ENCODE measurements at regions not wholly inside any gene's neighbourhood (a gene's known extent, or its start where the extent isn't known, plus 50 kb on each side); places are given as distances from the start of the nearest gene placed in this dataset.

- no peak overlapping the region for H3K27ac Mint-ChIP-seq (ENCODE audit: unreplicated experiment)
- H3K9me3 Mint-ChIP-seq (ENCODE audit: unreplicated experiment), result peaks cover 2% of the 10 kb centered on the region
- H3K4me1 Mint-ChIP-seq (ENCODE audit: low read depth, unreplicated experiment), result no peaks in the 10 kb centered on the region
- no peak for DNase-seq
- no peaks in the 10 kb centered on the region for H3K36me3 Mint-ChIP-seq (ENCODE audit: unreplicated experiment)
- H3K27me3 Mint-ChIP-seq (ENCODE audit: unreplicated experiment), result no peaks in the 10 kb centered on the region
- no peak overlapping the region for H3K4me3 Mint-ChIP-seq (ENCODE audit: unreplicated experiment)
- TF ChIP-seq, protein P1, sequence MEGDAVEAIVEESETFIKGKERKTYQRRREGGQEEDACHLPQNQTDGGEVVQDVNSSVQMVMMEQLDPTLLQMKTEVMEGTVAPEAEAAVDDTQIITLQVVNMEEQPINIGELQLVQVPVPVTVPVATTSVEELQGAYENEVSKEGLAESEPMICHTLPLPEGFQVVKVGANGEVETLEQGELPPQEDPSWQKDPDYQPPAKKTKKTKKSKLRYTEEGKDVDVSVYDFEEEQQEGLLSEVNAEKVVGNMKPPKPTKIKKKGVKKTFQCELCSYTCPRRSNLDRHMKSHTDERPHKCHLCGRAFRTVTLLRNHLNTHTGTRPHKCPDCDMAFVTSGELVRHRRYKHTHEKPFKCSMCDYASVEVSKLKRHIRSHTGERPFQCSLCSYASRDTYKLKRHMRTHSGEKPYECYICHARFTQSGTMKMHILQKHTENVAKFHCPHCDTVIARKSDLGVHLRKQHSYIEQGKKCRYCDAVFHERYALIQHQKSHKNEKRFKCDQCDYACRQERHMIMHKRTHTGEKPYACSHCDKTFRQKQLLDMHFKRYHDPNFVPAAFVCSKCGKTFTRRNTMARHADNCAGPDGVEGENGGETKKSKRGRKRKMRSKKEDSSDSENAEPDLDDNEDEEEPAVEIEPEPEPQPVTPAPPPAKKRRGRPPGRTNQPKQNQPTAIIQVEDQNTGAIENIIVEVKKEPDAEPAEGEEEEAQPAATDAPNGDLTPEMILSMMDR (IDR thresholded peaks at IDR 0.05; ENCODE audit: partially characterized antibody, unreplicated experiment), result no peak
Measured at GRCh38 chr13:70502944-70503343, 394.7 kb upstream of the KLHL1 start.

DNA sequence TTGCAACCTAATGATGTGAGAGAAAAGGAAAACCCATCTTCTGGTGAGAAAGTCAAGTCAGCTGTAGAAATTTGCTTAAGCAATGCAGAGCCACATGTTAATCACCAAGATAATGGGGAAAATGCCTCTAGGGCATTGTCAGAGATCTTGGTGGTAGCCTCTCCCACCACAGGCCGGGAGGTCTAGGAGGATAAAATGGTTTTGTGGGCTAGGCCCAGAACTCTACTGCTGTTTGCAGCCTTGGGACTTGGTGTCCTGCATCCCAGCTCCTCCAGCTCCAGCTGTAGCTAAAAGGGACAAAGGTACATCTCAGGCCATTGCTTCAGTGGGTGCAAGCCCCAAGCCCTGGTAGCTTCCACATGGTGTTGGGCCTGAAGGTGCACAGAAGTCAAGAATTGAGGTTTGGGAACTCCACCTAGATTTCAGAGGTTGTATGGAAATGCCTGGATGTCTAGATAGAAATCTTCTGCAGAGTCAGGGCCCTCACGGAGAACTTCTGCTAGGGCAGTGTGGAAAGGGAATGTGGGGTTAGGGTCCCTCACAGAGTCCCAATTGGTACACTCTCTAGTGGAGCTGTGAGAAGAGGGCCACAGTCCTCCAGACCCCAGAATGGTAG is 382.2 kb upstream of the KLHL1 start:
- Mint-ChIP-seq H3K27me3 (ENCODE audit: unreplicated experiment) (no peaks in the 10 kb centered on the region), H3K36me3 (ENCODE audit: unreplicated experiment) (peaks cover 13% of the 10 kb centered on the region), H3K4me1 (ENCODE audit: low read depth, unreplicated experiment) (no peaks in the 10 kb centered on the region), H3K27ac (ENCODE audit: unreplicated experiment) (no peak overlapping the region), H3K9me3 (ENCODE audit: unreplicated experiment) (peaks cover 3% of the 10 kb centered on the region), H3K4me3 (ENCODE audit: unreplicated experiment) (no peak overlapping the region)
- TF ChIP-seq, protein P1 (IDR thresholded peaks at IDR 0.05; ENCODE audit: partially characterized antibody, unreplicated experiment), result no peak
- DNase-seq, result no peak

- Mint-ChIP-seq H3K9me3 (ENCODE audit: unreplicated experiment) (no peaks in the 10 kb centered on the region), H3K36me3 (ENCODE audit: unreplicated experiment) (peaks cover 2% of the 10 kb centered on the region), H3K27ac (ENCODE audit: unreplicated experiment) (no peak overlapping the region), H3K4me3 (ENCODE audit: unreplicated experiment) (no peak overlapping the region), H3K27me3 (ENCODE audit: unreplicated experiment) (no peaks in the 10 kb centered on the region), H3K4me1 (ENCODE audit: low read depth, unreplicated experiment) (no peaks in the 10 kb centered on the region)
- no peak for DNase-seq
- TF ChIP-seq, protein P1 (IDR thresholded peaks at IDR 0.05; ENCODE audit: partially characterized antibody, unreplicated experiment), result no peak
Measured at GRCh38 chr13:70484931-70485330, 376.7 kb upstream of the KLHL1 start.

DNA sequence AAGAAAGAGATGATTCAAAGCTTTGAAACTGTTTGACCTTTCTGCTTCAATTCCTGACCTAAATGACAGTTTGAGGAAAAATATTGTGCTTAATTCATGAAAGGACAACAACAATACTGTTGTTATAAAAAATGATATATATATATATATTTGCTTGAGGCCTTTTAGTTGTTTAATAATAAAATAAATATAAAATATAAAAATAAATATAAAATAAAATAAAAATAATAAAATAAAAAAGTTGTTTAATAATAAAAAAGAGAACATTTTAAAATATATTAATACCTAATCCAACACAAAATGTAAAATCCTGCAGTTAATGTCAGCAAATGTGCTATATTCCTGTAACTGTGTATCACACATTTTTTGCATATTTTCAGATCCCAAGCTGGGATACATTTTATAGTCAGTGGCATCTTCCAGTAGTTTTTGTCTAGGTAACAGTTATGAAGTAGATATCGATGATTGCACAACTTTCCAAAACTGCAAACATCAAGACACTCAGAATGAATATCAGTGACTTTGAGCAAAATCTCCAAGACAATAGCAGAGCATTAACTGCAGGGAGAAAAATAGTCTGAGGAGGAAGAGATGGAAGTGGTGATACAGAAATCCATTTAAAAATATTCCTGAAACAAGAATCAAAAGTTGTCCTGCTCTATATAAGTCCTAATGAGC is 375.5 kb upstream of the KLHL1 start:
- H3K9me3 Mint-ChIP-seq (ENCODE audit: unreplicated experiment), result no peaks in the 10 kb centered on the region
- no peaks in the 10 kb centered on the region for H3K36me3 Mint-ChIP-seq (ENCODE audit: unreplicated experiment)
- DNase-seq, result no peak
- H3K4me3 Mint-ChIP-seq (ENCODE audit: unreplicated experiment), result no peak overlapping the region
- no peak overlapping the region for H3K27ac Mint-ChIP-seq (ENCODE audit: unreplicated experiment)
- TF ChIP-seq, protein P1 (IDR thresholded peaks at IDR 0.05; ENCODE audit: partially characterized antibody, unreplicated experiment), result no peak
- H3K4me1 Mint-ChIP-seq (ENCODE audit: low read depth, unreplicated experiment), result no peaks in the 10 kb centered on the region
- no peaks in the 10 kb centered on the region for H3K27me3 Mint-ChIP-seq (ENCODE audit: unreplicated experiment)

GRCh38 chr13:70473907-70474306 is 365.7 kb upstream of the KLHL1 start:
- Mint-ChIP-seq H3K27me3 (ENCODE audit: unreplicated experiment) (peaks cover 5% of the 10 kb centered on the region), H3K4me3 (ENCODE audit: unreplicated experiment) (no peak overlapping the region), H3K9me3 (ENCODE audit: unreplicated experiment) (no peaks in the 10 kb centered on the region), H3K27ac (ENCODE audit: unreplicated experiment) (no peak overlapping the region), H3K36me3 (ENCODE audit: unreplicated experiment) (no peaks in the 10 kb centered on the region), H3K4me1 (ENCODE audit: low read depth, unreplicated experiment) (no peaks in the 10 kb centered on the region)
- TF ChIP-seq, protein P1 (IDR thresholded peaks at IDR 0.05; ENCODE audit: partially characterized antibody, unreplicated experiment), result no peak
- DNase-seq, result no peak
